ENCODE measurements at regions not wholly inside any gene's neighbourhood (a gene's known extent, or its start where the extent isn't known, plus 50 kb on each side); places are given as distances from the start of the nearest gene placed in this dataset.

DNA sequence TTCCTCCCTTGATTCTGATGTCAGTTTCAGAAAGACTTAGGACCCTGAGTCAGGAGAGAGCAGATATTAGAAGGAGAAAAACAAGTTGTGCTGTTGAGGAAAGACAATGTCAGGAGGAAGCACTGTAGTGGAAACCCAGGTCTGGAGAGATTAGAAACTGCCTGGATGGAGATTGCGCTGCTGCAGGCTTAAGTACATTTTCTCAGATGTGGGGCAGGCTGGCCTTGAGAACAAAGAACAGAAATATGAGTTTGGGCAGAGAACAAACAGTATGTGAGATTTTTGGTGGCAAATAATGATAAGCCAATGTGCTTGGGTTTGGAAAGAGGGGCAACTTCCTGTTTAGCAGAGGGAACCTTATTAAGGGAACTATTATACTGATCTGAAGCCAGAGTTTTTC, 74.3 kb upstream of the PRMT8 start:
- dilution Hi-C loops (cut with MboI; ENCODE audit: extremely low pct_ligation_motif_present, low sequenced_read_pairs) = no loop called here
- H3K27me3 ChIP-seq (ENCODE audit: control insufficient read depth in 2 of 2, insufficient read depth in 2 of 2, low read length in 2 of 2) = no peaks in the 10 kb centered on the region
- H3K79me2 ChIP-seq (ENCODE audit: control insufficient read depth, insufficient read depth, low read length) = no peaks in the 10 kb centered on the region
- no peak overlapping the region for H2AFZ ChIP-seq (ENCODE audit: low read depth, low read length)
- DNase-seq (ENCODE audit: low read depth, low spot score) = no peak
- POLR2A ChIA-PET = no interaction called here
- no peaks in the 10 kb centered on the region for H4K20me1 ChIP-seq (replicated peaks; ENCODE audit: control insufficient read depth, extremely low read depth, insufficient read depth, low read length)
- intact Hi-C loops (cut with micrococcal nuclease) = no loop called here
- no peaks in the 10 kb centered on the region for H3K36me3 ChIP-seq (ENCODE audit: control insufficient read depth in 2 of 2, extremely low read depth in 1 of 2, insufficient read depth in 2 of 2, low read length in 2 of 2)
- H3K4me1 ChIP-seq (ENCODE audit: control insufficient read depth, extremely low read depth, insufficient read depth, low read length) = no peaks in the 10 kb centered on the region
- no TSS peak for BruUV-seq (replicated peaks)
- no peaks in the 10 kb centered on the region for H3K9me1 ChIP-seq (replicated peaks; ENCODE audit: control insufficient read depth, extremely low read depth, insufficient read depth, low read length)
- H3K4me3 ChIP-seq (replicated peaks in 1 of 3; ENCODE audit: insufficient read depth in 1 of 3, low read depth in 1 of 3, low read length in 3 of 3) = no peak overlapping the region
- TF ChIP-seq MAX (IDR thresholded peaks at IDR 0.05; ENCODE audit: insufficient read depth, insufficient read length) = no peak
- no peak for TF ChIP-seq EZH2 (IDR thresholded peaks at IDR 0.05; ENCODE audit: borderline replicate concordance, low read depth, low read length, severe bottlenecking)
- no peak for TF ChIP-seq GATA2 (IDR thresholded peaks at IDR 0.05; ENCODE audit: insufficient read depth, insufficient read length, low read depth, low read length)
- no peak for TF ChIP-seq POLR2A (IDR thresholded peaks at IDR 0.05; ENCODE audit: low read depth, low read length)
- TF ChIP-seq FOS (IDR thresholded peaks at IDR 0.05; ENCODE audit: borderline replicate concordance, insufficient read depth, low read length) = no peak
- TF ChIP-seq MYC (IDR thresholded peaks at IDR 0.05; ENCODE audit: low read depth, low read length) = no peak
- TF ChIP-seq, protein P1, sequence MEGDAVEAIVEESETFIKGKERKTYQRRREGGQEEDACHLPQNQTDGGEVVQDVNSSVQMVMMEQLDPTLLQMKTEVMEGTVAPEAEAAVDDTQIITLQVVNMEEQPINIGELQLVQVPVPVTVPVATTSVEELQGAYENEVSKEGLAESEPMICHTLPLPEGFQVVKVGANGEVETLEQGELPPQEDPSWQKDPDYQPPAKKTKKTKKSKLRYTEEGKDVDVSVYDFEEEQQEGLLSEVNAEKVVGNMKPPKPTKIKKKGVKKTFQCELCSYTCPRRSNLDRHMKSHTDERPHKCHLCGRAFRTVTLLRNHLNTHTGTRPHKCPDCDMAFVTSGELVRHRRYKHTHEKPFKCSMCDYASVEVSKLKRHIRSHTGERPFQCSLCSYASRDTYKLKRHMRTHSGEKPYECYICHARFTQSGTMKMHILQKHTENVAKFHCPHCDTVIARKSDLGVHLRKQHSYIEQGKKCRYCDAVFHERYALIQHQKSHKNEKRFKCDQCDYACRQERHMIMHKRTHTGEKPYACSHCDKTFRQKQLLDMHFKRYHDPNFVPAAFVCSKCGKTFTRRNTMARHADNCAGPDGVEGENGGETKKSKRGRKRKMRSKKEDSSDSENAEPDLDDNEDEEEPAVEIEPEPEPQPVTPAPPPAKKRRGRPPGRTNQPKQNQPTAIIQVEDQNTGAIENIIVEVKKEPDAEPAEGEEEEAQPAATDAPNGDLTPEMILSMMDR (IDR thresholded peaks at IDR 0.05; ENCODE audit: extremely low read depth in 1 of 2, insufficient read depth in 1 of 2, low read depth in 1 of 2, low read length in 2 of 2) = no peak
- TF ChIP-seq JUN (IDR thresholded peaks at IDR 0.05; ENCODE audit: borderline replicate concordance, insufficient read depth, insufficient read length, low read depth) = no peak
- TF ChIP-seq POLR2AphosphoS5 (IDR thresholded peaks at IDR 0.05; ENCODE audit: insufficient read depth, low read depth, low read length) = no peak
- no peak overlapping the region for H3K27ac ChIP-seq (ENCODE audit: insufficient read depth, low read depth, low read length)
- CTCF ChIA-PET = interaction anchor here (1.8 kb wide), 1 partner anchor 387 kb away, joined by 4 read pairs; no protein-coding TSS in a partner anchor
- no peak overlapping the region for H3K9ac ChIP-seq (replicated peaks; ENCODE audit: extremely low read depth, insufficient read depth, low read length)
- no peak for FAIRE-seq
- H3K9me3 ChIP-seq (replicated peaks; ENCODE audit: control insufficient read depth, insufficient read depth, low read length) = no peaks in the 10 kb centered on the region
- H3K4me2 ChIP-seq (ENCODE audit: insufficient read depth, low read length) = no peak overlapping the region
